AG08396 (cell line): ENCODE measurements at regions not wholly inside any gene's neighbourhood (a gene's known extent, or its start where the extent isn't known, plus 50 kb on each side); places are given as distances from the start of the nearest gene placed in this dataset.

Experiments
- DNase-seq: peaks from one replicate; pipeline ENCODE4 v3.0.0; 2012; ENCODE audit warnings: low spot score, mixed read lengths

- no peak for DNase-seq
Measured at GRCh38 chr14:25140411-25140810, 90.5 kb upstream of the STXBP6 start.

- no peak for DNase-seq
Measured at GRCh38 chr14:25136811-25137210, 86.9 kb upstream of the STXBP6 start.

- DNase-seq: no peak
Measured at GRCh38 chr14:25134184-25134583, 84.2 kb upstream of the STXBP6 start.

GRCh38 chr14:25132732-25133422 lies 82.9 kb upstream of the STXBP6 start:
- DNase-seq: peak; percentile 64

GRCh38 chr14:25132094-25132493 lies 82.1 kb upstream of the STXBP6 start:
- DNase-seq: no peak

GRCh38 chr14:25122843-25123242 lies 72.9 kb upstream of the STXBP6 start:
- DNase-seq: no peak

GRCh38 chr14:25122211-25122610 lies 72.3 kb upstream of the STXBP6 start:
- DNase-seq: no peak

- peak; percentile 53 for DNase-seq
Measured at GRCh38 chr14:25121337-25122129, 71.6 kb upstream of the STXBP6 start.

- DNase-seq: no peak
Measured at GRCh38 chr14:25120261-25120660, 70.3 kb upstream of the STXBP6 start.

- DNase-seq: no peak
Measured at GRCh38 chr14:25118671-25119070, 68.7 kb upstream of the STXBP6 start.

- no peak for DNase-seq
Measured at GRCh38 chr14:25117342-25117741, 67.4 kb upstream of the STXBP6 start.

- DNase-seq: no peak
Measured at GRCh38 chr14:25116607-25117006, 66.7 kb upstream of the STXBP6 start.

- DNase-seq: no peak
Measured at GRCh38 chr14:25113394-25113793, 63.4 kb upstream of the STXBP6 start.

- peak; percentile 61 for DNase-seq
Measured at GRCh38 chr14:25111061-25111601, 61.2 kb upstream of the STXBP6 start.

GRCh38 chr14:25110106-25110505 lies 60.2 kb upstream of the STXBP6 start:
- no peak for DNase-seq

- DNase-seq: no peak
Measured at GRCh38 chr14:25108959-25109358, 59.0 kb upstream of the STXBP6 start.

- no peak for DNase-seq
Measured at GRCh38 chr14:25108291-25108690, 58.3 kb upstream of the STXBP6 start.

GRCh38 chr14:25103820-25104219 lies 53.9 kb upstream of the STXBP6 start:
- no peak for DNase-seq

- no peak for DNase-seq
Measured at GRCh38 chr14:25103271-25103670, 53.3 kb upstream of the STXBP6 start.

- no peak for DNase-seq
Measured at GRCh38 chr14:25102788-25103187, 52.8 kb upstream of the STXBP6 start.

GRCh38 chr14:25101276-25101675 lies 51.3 kb upstream of the STXBP6 start:
- DNase-seq: no peak
